Heart right ventricle (tissue), 16 donors: ENCODE measurements at regions not wholly inside any gene's neighbourhood (a gene's known extent, or its start where the extent isn't known, plus 50 kb on each side); places are given as distances from the start of the nearest gene placed in this dataset.

Source experiments
- ATAC-seq, 8 donors: fragments of 200-7000 bp; cut with Tn5 transposase; one replicate each; pipeline ENCODE4 v1.9.1; 2020; ENCODE audit warnings: mild to moderate bottlenecking in 8 of 8, moderate library complexity in 8 of 8, moderate number of reproducible peaks in 1 of 8
- DNase-seq, 2 donors: peaks; one replicate each; pipeline ENCODE4 v3.0.0-alpha.2; 2020
- H3K27ac ChIP-seq, 10 donors: fragments of 200-600 bp; sonication (generic) in 2 of 10; one replicate each; pipeline versions ENCODE4 v1.5.0 to v1.8.0; 2020 to 2022; ENCODE audit warnings: mild to moderate bottlenecking in 3 of 10
- H3K27me3 ChIP-seq, 7 donors: fragments of 200-600 bp; one replicate each; pipeline ENCODE4 v1.8.0; 2021 to 2022; ENCODE audit warnings: mild to moderate bottlenecking in 2 of 7
- H3K36me3 ChIP-seq, 9 donors: fragments of 200-600 bp; sonication (generic) in 1 of 9; one replicate each; pipeline versions ENCODE4 v1.5.0 to v1.8.0; 2020 to 2022; ENCODE audit warnings: mild to moderate bottlenecking in 2 of 9
- H3K4me1 ChIP-seq, 9 donors: fragments of 200-600 bp; sonication (generic) in 1 of 9; one replicate each; pipeline versions ENCODE4 v1.5.0 to v1.8.0; 2020 to 2022; ENCODE audit warnings: mild to moderate bottlenecking in 4 of 9
- H3K4me3 ChIP-seq, 10 donors: fragments of 200-600 bp; sonication (generic) in 2 of 10; one replicate each; pipeline versions ENCODE4 v1.5.0 to v1.8.0; 2020 to 2022; ENCODE audit warnings: mild to moderate bottlenecking in 7 of 10, moderate library complexity in 2 of 10
- H3K9me3 ChIP-seq, 11 donors: fragments of 200-600 bp in 10 of 11; sonication (generic) in 2 of 11; one replicate each; pipeline versions ENCODE4 v1.5.0 to v1.8.0; 2013 to 2022; ENCODE audit warnings: mild to moderate bottlenecking in 2 of 11, control low read depth in 1 of 11, moderate library complexity in 1 of 11
- CTCF ChIP-seq, 9 donors: fragments of 200-600 bp; sonication (generic) in 2 of 9; IDR thresholded peaks; one replicate each; pipeline versions ENCODE4 v1.5.0 to v1.8.0; 2021 to 2022; ENCODE audit warnings: antibody characterized with exemption in 9 of 9, mild to moderate bottlenecking in 5 of 9, moderate library complexity in 1 of 9
- WGBS, 2 donors: extraction: QIAGEN DNeasy Blood & Tissue Kit; methylation state at CpG; one replicate each; pipeline ENCODE4 v1.1.7; 2013; ENCODE audit warnings: inconsistent platforms in 1 of 2; 5-methylcytosine and 5-hydroxymethylcytosine counted together
- intact Hi-C, 10 donors: fragments of 100-400 bp; cut with DNase I; formaldehyde crosslinking; loops; one replicate each; pipeline versions ENCODE4 v1.11.1 to v1.14.2; 2022
- donor health status: Arrhythmogenic right ventricular cardiomyopathy.
- donor health status: ischemic (EF 13 %, LVEDD 7.1; RV severe dilation, severe dysfunction).
- donor health status: healthy with polysubstance abuse.
- donor health status: DM: no; HTN: yes; CAD: no.
- donor health status: DM: no; HTN: no; CAD: no.
- donor health status: ischemic (EF 25% LVEDD 6.9; RV normal size, moderate dysfunction).
- donor health status: ischemic (EF 25% LVEDD 5.7; RV mildly dilated, moderate dysfunction).
- donor health status: healthy.
- donor health status: DM: yes; HTN: yes; CAD: no.
- donor health status: Ischemic cardiomyopathy.
- donor health status: ischemic (EF 35%, LVEDD 5.7; RV mildly dilated, moderate dysfunction).
- donor health status: nonischemic (EF 11% LVEDD 7.7; RV severe dilation, severe dysfunction).
- donor health status: DM: yes; HTN: yes; CAD: no.
- donor health status: PGD.
- donor health status: ischemic (EF 29% LVEDD 5.4; RV normal size, mild dysfunction).
- donor health status: nonischemic (EF 23%, LVEDD 6.1; RV moderate dilation, normal function).

DNA sequence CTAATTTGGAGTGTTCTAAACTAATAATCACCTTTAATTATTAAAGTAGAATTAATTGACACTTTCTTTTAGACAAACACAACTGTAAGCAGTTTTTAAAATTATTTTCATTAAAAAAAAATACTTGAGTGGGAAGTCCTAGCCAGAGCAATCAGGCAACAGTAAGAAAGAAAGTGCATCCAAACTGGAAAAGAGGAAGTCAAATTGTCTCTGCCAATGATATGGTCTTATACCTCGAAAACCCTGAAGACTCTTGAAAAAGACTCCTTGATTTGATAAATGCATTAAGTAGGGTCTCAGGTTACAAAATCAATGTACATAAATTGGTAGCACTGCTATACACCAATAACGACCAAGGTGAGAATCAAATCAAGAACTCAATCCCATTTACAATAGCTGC lies 83.0 kb upstream of the GADD45A start:
- WGBS, 2 donors, result 88 to 90% methylated on average over 2 of the region's 2 CpGs

GRCh38 chr1:67604778-67605177 lies 80.2 kb upstream of the GADD45A start:
- Histone ChIP-seq H3K4me1 (no peaks in the 10 kb centered on the region), H3K9me3 (peaks cover 0 to 5% (median 0%) of the 10 kb centered on the region in 11 donors), H3K4me3 (no peak overlapping the region), H3K27ac (no peak overlapping the region), H3K36me3 (no peaks in the 10 kb centered on the region), H3K27me3 (no peaks in the 10 kb centered on the region)
- no peak for TF ChIP-seq CTCF (IDR thresholded peaks at IDR 0.05)
- ATAC-seq, result no peak
- intact Hi-C loops, result no loop called here
- WGBS, 2 donors, result 82 to 84% methylated on average over 5 of the region's 5 CpGs
- no peak for DNase-seq

More for the DNA sequence above, 83.0 kb upstream of the GADD45A start:
- DNase-seq, result no peak
- Histone ChIP-seq H3K36me3 (no peaks in the 10 kb centered on the region), H3K4me3 (no peak overlapping the region), H3K9me3 (peaks cover 0 to 5% (median 0%) of the 10 kb centered on the region in 11 donors), H3K4me1 (peaks cover 0 to 6% (median 0%) of the 10 kb centered on the region in 9 donors), H3K27ac (no peak overlapping the region), H3K27me3 (no peaks in the 10 kb centered on the region)
- no peak for TF ChIP-seq CTCF (IDR thresholded peaks at IDR 0.05)
- no peak for ATAC-seq
- intact Hi-C loops, result no loop called here

GRCh38 chr1:67605209-67605780 lies 79.7 kb upstream of the GADD45A start:
- intact Hi-C loops, result no loop called here
- ATAC-seq, result no peak
- no peak for TF ChIP-seq CTCF (IDR thresholded peaks at IDR 0.05)
- Histone ChIP-seq H3K9me3 (peaks cover 0 to 5% (median 0%) of the 10 kb centered on the region in 11 donors), H3K4me3 (no peak overlapping the region), H3K36me3 (no peaks in the 10 kb centered on the region), H3K27me3 (no peaks in the 10 kb centered on the region), H3K4me1 (no peaks in the 10 kb centered on the region), H3K27ac (no peak overlapping the region)
- WGBS, 2 donors, result 91 to 92% methylated on average over 7 of the region's 7 CpGs
- no peak for DNase-seq

DNA sequence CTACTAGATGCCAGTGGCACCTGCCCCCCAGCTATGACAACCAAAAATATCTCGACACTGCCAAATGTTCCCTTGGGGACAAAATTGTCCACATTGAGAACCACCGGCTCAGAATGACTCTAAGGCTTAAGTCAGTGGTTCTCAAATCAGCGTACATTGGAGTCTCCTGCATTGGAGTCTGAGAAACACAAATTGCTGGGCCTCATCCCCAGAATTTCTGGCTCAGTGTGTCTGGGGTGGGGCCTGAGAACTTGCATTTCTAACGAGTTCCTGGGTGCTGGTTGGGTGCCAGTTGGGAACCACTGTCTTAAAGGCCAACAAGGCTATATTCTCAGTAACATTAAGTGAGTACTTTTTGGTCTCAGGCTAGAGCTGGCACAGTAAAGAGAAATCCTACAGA lies 77.7 kb upstream of the GADD45A start:
- no peak overlapping the region for H3K4me3 ChIP-seq
- no peak for ATAC-seq
- no peak overlapping the region for H3K27ac ChIP-seq
- TF ChIP-seq CTCF (IDR thresholded peaks at IDR 0.05), result no peak
- intact Hi-C loops, result no loop called here
- DNase-seq, result no peak
- no peaks in the 10 kb centered on the region for H3K4me1 ChIP-seq
- no peaks in the 10 kb centered on the region for H3K27me3 ChIP-seq
- peaks cover 0 to 5% (median 0%) of the 10 kb centered on the region in 11 donors for H3K9me3 ChIP-seq
- no peaks in the 10 kb centered on the region for H3K36me3 ChIP-seq
- 82 to 89% methylated on average over 4 of the region's 4 CpGs for WGBS, 2 donors
